CD8-positive, alpha-beta memory T cell (primary cell): ENCODE measurements at regions not wholly inside any gene's neighbourhood (a gene's known extent, or its start where the extent isn't known, plus 50 kb on each side); places are given as distances from the start of the nearest gene placed in this dataset.
"Not testable (repeated sequence)": the region's sequence is repeated elsewhere in the genome, so short reads cannot be mapped to it uniquely, and the experiment has no call there.

Experiments
- CTCF ChIA-PET: fragments of 350-600 bp; sonication (Branson Sonifier 250); formaldehyde crosslinking; loops from one replicate; lab custom pipeline; 2021; ENCODE audit warnings: antibody characterized with exemption; lab: Charles Lee
- POLR2A ChIA-PET: fragments of 350-600 bp; sonication (Branson Sonifier 250); formaldehyde crosslinking; loops from one replicate; lab custom pipeline; 2021; ENCODE audit warnings: antibody characterized with exemption; lab: Charles Lee
- DNase-seq, 5 donors: peaks; one replicate each; pipeline versions ENCODE4 v3.0.0 to v3.0.0-alpha.2; 2020 to 2022; ENCODE audit warnings: mixed read lengths in 1 of 5
- H3K27ac ChIP-seq: one replicate; pipeline ENCODE4 v1.7.0; 2013; ENCODE audit warnings: low read depth, mild to moderate bottlenecking, low read length, moderate library complexity
- H3K27me3 ChIP-seq: 2 replicates; pipeline ENCODE4 v1.7.0; 2013; ENCODE audit warnings: low read length, mild to moderate bottlenecking; ENCODE audit not compliant: insufficient read depth, poor library complexity, severe bottlenecking
- H3K36me3 ChIP-seq: 2 replicates; pipeline ENCODE4 v1.7.0; 2013; ENCODE audit warnings: mild to moderate bottlenecking, low read length, moderate library complexity; ENCODE audit not compliant: insufficient read depth
- H3K4me1 ChIP-seq: 2 replicates; pipeline ENCODE4 v1.7.0; 2013; ENCODE audit warnings: mild to moderate bottlenecking, low read length, moderate library complexity; ENCODE audit not compliant: insufficient read depth
- H3K4me3 ChIP-seq: 2 replicates; pipeline ENCODE4 v1.7.0; 2013; ENCODE audit warnings: mild to moderate bottlenecking, low read length
- H3K9me3 ChIP-seq: 2 replicates; pipeline ENCODE4 v1.7.0; 2013; ENCODE audit warnings: mild to moderate bottlenecking, low read length
- H3K27ac Mint-ChIP-seq, 8 donors: one replicate each; pipeline ENCODE4 v1.8.0; 2020 to 2021; ENCODE audit warnings: mixed read lengths in 8 of 8, mild to moderate bottlenecking in 6 of 8, inconsistent platforms in 3 of 8, moderate library complexity in 3 of 8
- H3K27me3 Mint-ChIP-seq, 2 donors: one replicate each; pipeline ENCODE4 v1.8.0; 2020 to 2021; ENCODE audit warnings: mixed read lengths in 2 of 2, mild to moderate bottlenecking in 1 of 2, moderate library complexity in 1 of 2
- H3K36me3 Mint-ChIP-seq, 3 donors: one replicate each; pipeline ENCODE4 v1.8.0; 2020 to 2021; ENCODE audit warnings: mixed read lengths in 3 of 3, inconsistent platforms in 1 of 3, mild to moderate bottlenecking in 1 of 3
- H3K4me1 Mint-ChIP-seq, 3 donors: one replicate each; pipeline ENCODE4 v1.8.0; 2020 to 2021; ENCODE audit warnings: mixed read lengths in 3 of 3, inconsistent platforms in 1 of 3, mild to moderate bottlenecking in 1 of 3
- H3K4me3 Mint-ChIP-seq, 7 donors: one replicate each; pipeline ENCODE4 v1.8.0; 2020 to 2021; ENCODE audit warnings: mixed read lengths in 7 of 7, mild to moderate bottlenecking in 6 of 7, moderate library complexity in 4 of 7, inconsistent platforms in 2 of 7
- H3K9me3 Mint-ChIP-seq, 5 donors: one replicate each; pipeline ENCODE4 v1.8.0; 2020 to 2022; ENCODE audit warnings: mixed read lengths in 5 of 5, mild to moderate bottlenecking in 3 of 5, moderate library complexity in 2 of 5, inconsistent platforms in 1 of 5

DNA sequence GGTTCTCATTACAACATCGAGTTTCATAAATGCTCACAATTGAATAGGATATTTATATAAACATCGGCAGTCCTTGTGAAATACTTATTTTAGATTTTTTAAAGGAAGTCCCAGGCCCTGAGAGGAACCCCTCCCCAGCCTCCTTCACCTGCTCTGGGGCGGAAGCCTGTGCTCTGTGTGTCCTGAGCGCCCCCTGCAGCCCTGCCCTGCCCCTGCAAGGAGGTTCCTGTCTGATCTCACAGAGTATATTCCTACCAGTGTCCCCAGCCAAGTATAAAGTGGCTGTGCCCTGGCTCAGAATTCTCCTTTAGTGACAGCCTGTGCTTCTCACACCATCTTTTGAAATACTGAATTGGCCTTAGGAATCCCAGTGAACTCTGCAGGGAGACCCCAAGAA lies 659.5 kb downstream of the TMEM121 start:
- no peaks in the 10 kb centered on the region for H3K9me3 Mint-ChIP-seq
- peaks cover 13 to 24% of the 10 kb centered on the region in 2 donors for H3K27me3 Mint-ChIP-seq
- Histone ChIP-seq H3K9me3 (no peaks in the 10 kb centered on the region), H3K4me1 (peaks cover 26% of the 10 kb centered on the region), H3K4me3 (peak overlapping the region; percentile 45), H3K27ac (no peak overlapping the region), H3K27me3 (no peaks in the 10 kb centered on the region), H3K36me3 (no peaks in the 10 kb centered on the region)
- peak overlapping the region in 6 of 7 donors; percentile 44 to 74 (median 66) for H3K4me3 Mint-ChIP-seq
- DNase-seq, result peak; percentile 45 to 77 (median 62)
- POLR2A ChIA-PET, result no interaction called here
- H3K27ac Mint-ChIP-seq, result peak overlapping the region; percentile 43 to 97 (median 81)
- H3K4me1 Mint-ChIP-seq, result peaks cover 27 to 39% (median 32%) of the 10 kb centered on the region in 3 donors
- H3K36me3 Mint-ChIP-seq, result no peaks in the 10 kb centered on the region
- CTCF ChIA-PET, result interaction anchor here (0.8 to 1.6 kb wide), 5 partner anchors 8 to 200 kb away, joined by 3 to 6 read pairs (median 3); no protein-coding TSS in a partner anchor

GRCh38 chr14:106187216-106187615 lies 660.8 kb downstream of the TMEM121 start:
- Histone ChIP-seq H3K4me3 (no peak overlapping the region), H3K4me1 (peaks cover 26% of the 10 kb centered on the region), H3K9me3 (no peaks in the 10 kb centered on the region), H3K27ac (no peak overlapping the region), H3K27me3 (no peaks in the 10 kb centered on the region), H3K36me3 (no peaks in the 10 kb centered on the region)
- no peaks in the 10 kb centered on the region for H3K36me3 Mint-ChIP-seq
- ChIA-PET CTCF (no interaction called here), POLR2A (no interaction called here)
- no peak for DNase-seq
- H3K27me3 Mint-ChIP-seq, result peaks cover 12 to 32% of the 10 kb centered on the region in 2 donors
- H3K27ac Mint-ChIP-seq, result no peak overlapping the region
- no peak overlapping the region for H3K4me3 Mint-ChIP-seq
- H3K9me3 Mint-ChIP-seq, result no peaks in the 10 kb centered on the region
- H3K4me1 Mint-ChIP-seq, result peaks cover 27 to 39% (median 32%) of the 10 kb centered on the region in 3 donors

DNA sequence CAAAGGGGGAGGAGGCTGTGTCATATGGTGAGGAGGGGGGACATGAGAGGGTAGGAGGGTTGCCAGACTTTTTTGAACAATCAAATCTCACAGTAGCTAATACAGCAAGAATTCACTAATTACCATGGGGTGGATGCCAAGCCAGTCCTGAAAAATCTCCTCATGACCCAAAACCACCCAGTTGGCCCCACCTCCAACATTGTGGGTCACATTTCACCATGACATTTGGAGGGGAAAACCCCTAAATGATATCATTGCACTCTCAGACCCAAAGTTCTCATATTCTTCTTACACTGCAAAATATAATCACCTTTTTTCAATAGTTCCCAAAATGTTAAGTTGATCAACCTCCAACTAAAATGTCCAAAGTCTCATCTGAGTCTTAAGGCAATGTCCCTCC lies 666.3 kb downstream of the TMEM121 start:
- H3K4me1 ChIP-seq, CTCF ChIA-PET, H3K4me3 Mint-ChIP-seq, H3K4me1 Mint-ChIP-seq, H3K27ac ChIP-seq, H3K36me3 Mint-ChIP-seq, H3K36me3 ChIP-seq, H3K4me3 ChIP-seq, H3K9me3 ChIP-seq, DNase-seq, H3K9me3 Mint-ChIP-seq, H3K27me3 ChIP-seq: not testable (repeated sequence)
- Mint-ChIP-seq H3K27ac (peak overlapping the region in 1 of 8 donors; percentile 89), H3K27me3 (peaks cover 21 to 63% of the 10 kb centered on the region in 2 donors)
- POLR2A ChIA-PET, result interaction anchor here (0.9 kb wide), 1 partner anchor 22 kb away, joined by 3 read pairs; no protein-coding TSS in a partner anchor

- H3K27ac ChIP-seq, H3K4me3 Mint-ChIP-seq, H3K36me3 Mint-ChIP-seq, H3K4me3 ChIP-seq, H3K4me1 ChIP-seq, POLR2A ChIA-PET, H3K9me3 ChIP-seq, H3K9me3 Mint-ChIP-seq, H3K36me3 ChIP-seq, CTCF ChIA-PET: not testable (repeated sequence)
- Mint-ChIP-seq H3K4me1 (peaks cover 9 to 12% (median 12%) of the 10 kb centered on the region in 3 donors), H3K27ac (peak overlapping the region in 1 of 8 donors; percentile 21), H3K27me3 (peaks cover 39 to 82% of the 10 kb centered on the region in 2 donors)
- DNase-seq, result peak; percentile 41 to 69 (median 51)
- peaks cover 20% of the 10 kb centered on the region for H3K27me3 ChIP-seq
These were observed 670.1 kb downstream of the TMEM121 start for GRCh38 chr14:106196459-106196858.

DNA sequence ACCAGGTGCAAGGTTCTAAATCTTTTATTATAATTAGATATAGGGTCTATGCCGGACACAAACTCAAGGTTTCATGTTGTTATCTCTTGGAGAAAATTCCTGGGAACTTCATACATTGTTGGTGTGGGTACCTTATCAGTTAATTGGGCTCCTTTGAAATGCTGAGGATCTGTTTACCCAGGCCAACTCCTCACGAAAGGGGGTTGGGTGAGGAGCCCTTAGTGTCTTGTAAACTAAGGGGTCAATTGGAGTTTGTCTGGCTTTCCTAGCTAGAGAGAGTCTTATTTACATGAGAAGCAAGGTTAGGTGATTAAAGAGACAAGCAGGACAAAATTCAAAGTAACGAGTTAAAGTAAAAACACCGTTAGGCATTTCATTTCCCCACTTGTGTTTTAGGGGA lies 670.9 kb downstream of the TMEM121 start:
- Mint-ChIP-seq H3K27me3 (peaks cover 45 to 82% of the 10 kb centered on the region in 2 donors), H3K4me1 (peaks cover 9 to 12% (median 12%) of the 10 kb centered on the region in 3 donors)
- H3K4me1 ChIP-seq, H3K9me3 Mint-ChIP-seq, H3K27ac ChIP-seq, DNase-seq, H3K4me3 Mint-ChIP-seq, POLR2A ChIA-PET, H3K4me3 ChIP-seq, H3K36me3 Mint-ChIP-seq, H3K9me3 ChIP-seq, H3K27ac Mint-ChIP-seq, CTCF ChIA-PET, H3K36me3 ChIP-seq: not testable (repeated sequence)
- H3K27me3 ChIP-seq, result peaks cover 20% of the 10 kb centered on the region

GRCh38 chr14:106199097-106199496 lies 672.7 kb downstream of the TMEM121 start:
- H3K9me3 ChIP-seq, result no peaks in the 10 kb centered on the region
- DNase-seq, result no peak
- CTCF ChIA-PET, result interaction anchor here (1.4 kb wide), 1 partner anchor 10 kb away, joined by 4 read pairs; no protein-coding TSS in a partner anchor
- Mint-ChIP-seq H3K36me3 (no peaks in the 10 kb centered on the region), H3K4me1 (peaks cover 9 to 12% (median 12%) of the 10 kb centered on the region in 3 donors), H3K4me3 (no peak overlapping the region), H3K27me3 (peaks cover 50 to 79% of the 10 kb centered on the region in 2 donors), H3K27ac (no peak overlapping the region), H3K9me3 (no peaks in the 10 kb centered on the region)
- no peaks in the 10 kb centered on the region for H3K4me1 ChIP-seq
- H3K27me3 ChIP-seq, result peaks cover 20% of the 10 kb centered on the region
- no peak overlapping the region for H3K27ac ChIP-seq
- POLR2A ChIA-PET, result no interaction called here
- no peak overlapping the region for H3K4me3 ChIP-seq
- no peaks in the 10 kb centered on the region for H3K36me3 ChIP-seq

GRCh38 chr14:106200541-106201315 lies 674.3 kb downstream of the TMEM121 start:
- no peaks in the 10 kb centered on the region for H3K36me3 Mint-ChIP-seq
- Histone ChIP-seq H3K36me3 (no peaks in the 10 kb centered on the region), H3K4me1 (no peaks in the 10 kb centered on the region), H3K27me3 (peaks cover 20% of the 10 kb centered on the region), H3K9me3 (no peaks in the 10 kb centered on the region), H3K4me3 (peak overlapping the region; percentile 42), H3K27ac (no peak overlapping the region)
- peaks cover 9 to 12% (median 12%) of the 10 kb centered on the region in 3 donors for H3K4me1 Mint-ChIP-seq
- H3K27me3 Mint-ChIP-seq, result peaks cover 49 to 85% of the 10 kb centered on the region in 2 donors
- no peaks in the 10 kb centered on the region for H3K9me3 Mint-ChIP-seq
- no peak for DNase-seq
- no peak overlapping the region for H3K27ac Mint-ChIP-seq
- ChIA-PET POLR2A (no interaction called here), CTCF (interaction anchor here (0.7 to 2.1 kb wide), 4 partner anchors 8 to 48 kb away, joined by 3 to 7 read pairs (median 4); no protein-coding TSS in a partner anchor)
- H3K4me3 Mint-ChIP-seq, result peak overlapping the region in 5 of 7 donors; percentile 1 to 45 (median 23)

GRCh38 chr14:106201376-106201775 lies 675.0 kb downstream of the TMEM121 start:
- H3K27me3 Mint-ChIP-seq, result peaks cover 51 to 85% of the 10 kb centered on the region in 2 donors

More at GRCh38 chr14:106201376-106201775, 675.0 kb downstream of the TMEM121 start:
- Mint-ChIP-seq H3K4me1 (peaks cover 9 to 12% (median 12%) of the 10 kb centered on the region in 3 donors), H3K27ac (no peak overlapping the region), H3K36me3 (no peaks in the 10 kb centered on the region), H3K9me3 (no peaks in the 10 kb centered on the region), H3K4me3 (no peak overlapping the region)
- no peaks in the 10 kb centered on the region for H3K9me3 ChIP-seq
- H3K27me3 ChIP-seq, result peaks cover 20% of the 10 kb centered on the region
- no peak overlapping the region for H3K4me3 ChIP-seq
- H3K36me3 ChIP-seq, result no peaks in the 10 kb centered on the region
- no peak for DNase-seq
- POLR2A ChIA-PET, result no interaction called here
- CTCF ChIA-PET, result interaction anchor here (2.1 kb wide), 1 partner anchor 48 kb away, joined by 7 read pairs; no protein-coding TSS in a partner anchor
- H3K27ac ChIP-seq, result no peak overlapping the region
- no peaks in the 10 kb centered on the region for H3K4me1 ChIP-seq
